Stimulated activated naive CD4-positive, alpha-beta T cell treated with Interleukin-2 at 50 U/mL for 16 hours (primary cell): ENCODE measurements at regions not wholly inside any gene's neighbourhood (a gene's known extent, or its start where the extent isn't known, plus 50 kb on each side); places are given as distances from the start of the nearest gene placed in this dataset.
A peak's percentile ranks its signal among the peaks of the same experiment; 100 is the strongest.
"Not testable (repeated sequence)": the region's sequence is repeated elsewhere in the genome, so short reads cannot be mapped to it uniquely, and the experiment has no call there.

Source experiments
- DNase-seq: peaks from one replicate; lab custom pipeline; 2025; lab: John Stamatoyannopoulos, UW

GRCh38 chr22:25417826-25418225 lies 146.6 kb upstream of the GRK3 start:
- DNase-seq: not testable (repeated sequence)

GRCh38 chr22:25419247-25420113 lies 145.0 kb upstream of the GRK3 start:
- DNase-seq: no peak

GRCh38 chr22:25420114-25420441 lies 144.4 kb upstream of the GRK3 start:
- DNase-seq: not testable (repeated sequence)

GRCh38 chr22:25420471-25420924 lies 144.0 kb upstream of the GRK3 start:
- no peak for DNase-seq

- no peak for DNase-seq
These were observed 143.3 kb upstream of the GRK3 start for GRCh38 chr22:25420925-25421904.

GRCh38 chr22:25426530-25427308 lies 137.8 kb upstream of the GRK3 start:
- DNase-seq: not testable (repeated sequence)

- DNase-seq: not testable (repeated sequence)
These were observed 132.7 kb upstream of the GRK3 start for GRCh38 chr22:25431637-25432342.

- not testable (repeated sequence) for DNase-seq
These were observed 131.0 kb upstream of the GRK3 start for GRCh38 chr22:25433381-25433970.

- DNase-seq: no peak
These were observed 126.9 kb upstream of the GRK3 start for GRCh38 chr22:25437414-25438160.

GRCh38 chr22:25447067-25447685 lies 117.3 kb upstream of the GRK3 start:
- no peak for DNase-seq

GRCh38 chr22:25447686-25448434 lies 116.6 kb upstream of the GRK3 start:
- peak; percentile 82 for DNase-seq

- no peak for DNase-seq
These were observed 115.9 kb upstream of the GRK3 start for GRCh38 chr22:25448435-25449051.

- no peak for DNase-seq
These were observed 114.6 kb upstream of the GRK3 start for GRCh38 chr22:25449781-25450317.

- no peak for DNase-seq
These were observed 112.9 kb upstream of the GRK3 start for GRCh38 chr22:25451480-25452114.

GRCh38 chr22:25452116-25452700 lies 112.3 kb upstream of the GRK3 start:
- DNase-seq: no peak

GRCh38 chr22:25453058-25453457 lies 111.4 kb upstream of the GRK3 start:
- DNase-seq: no peak

GRCh38 chr22:25453557-25453956 lies 110.9 kb upstream of the GRK3 start:
- DNase-seq: no peak
